Mesendoderm (in vitro differentiated cells): ENCODE measurements at regions not wholly inside any gene's neighbourhood (a gene's known extent, or its start where the extent isn't known, plus 50 kb on each side); places are given as distances from the start of the nearest gene placed in this dataset.
"Not testable (repeated sequence)": the region's sequence is repeated elsewhere in the genome, so short reads cannot be mapped to it uniquely, and the experiment has no call there.

ENCODE experiments used
- DNase-seq: peaks from one replicate; pipeline ENCODE4 v3.0.0; 2013
- H2AK5ac ChIP-seq: 2 replicates; pipeline ENCODE4 v1.6.1; 2013; ENCODE audit warnings: low read length, inconsistent platforms
- H2BK120ac ChIP-seq: 2 replicates; pipeline ENCODE4 v1.6.1; 2013; ENCODE audit warnings: low read depth, mild to moderate bottlenecking, low read length, moderate library complexity, mixed read lengths
- H2BK15ac ChIP-seq: replicated peaks from 2 replicates; pipeline ENCODE4 v1.6.1; 2013; ENCODE audit warnings: low read depth, mild to moderate bottlenecking, moderate library complexity
- H2BK5ac ChIP-seq: 2 replicates; pipeline ENCODE4 v1.6.1; 2013; ENCODE audit warnings: low read length, inconsistent platforms
- H3K18ac ChIP-seq: 2 replicates; pipeline ENCODE4 v1.6.1; 2013; ENCODE audit warnings: mild to moderate bottlenecking, low read length, mixed read lengths
- H3K23ac ChIP-seq: one replicate; pipeline ENCODE4 v1.6.1; 2013; ENCODE audit warnings: low read length
- H3K27ac ChIP-seq: 2 replicates; pipeline ENCODE4 v1.5.1; 2013; ENCODE audit warnings: low read depth, mild to moderate bottlenecking, inconsistent platforms, low read length, moderate library complexity
- H3K27me3 ChIP-seq: 2 replicates; pipeline ENCODE4 v1.6.1; 2013; ENCODE audit warnings: low read length, control low read depth, mild to moderate bottlenecking, inconsistent platforms; ENCODE audit not compliant: insufficient read depth, poor library complexity
- H3K36me3 ChIP-seq: 2 replicates; pipeline ENCODE4 v1.6.1; 2013; ENCODE audit warnings: low read length, inconsistent platforms; ENCODE audit not compliant: control insufficient read depth, insufficient read depth
- H3K4ac ChIP-seq: one replicate; pipeline ENCODE4 v1.6.1; 2013; ENCODE audit warnings: low read depth, mild to moderate bottlenecking, low read length, moderate library complexity
- H3K4me1 ChIP-seq: 2 replicates; pipeline ENCODE4 v1.6.1; 2013; ENCODE audit warnings: low read depth, low read length, inconsistent platforms; ENCODE audit not compliant: control insufficient read depth
- H3K4me2 ChIP-seq: 2 replicates; pipeline ENCODE4 v1.6.1; 2013; ENCODE audit warnings: low read length
- H3K4me3 ChIP-seq: 2 replicates; pipeline ENCODE4 v1.5.1; 2013; ENCODE audit warnings: mild to moderate bottlenecking, low read length
- H3K56ac ChIP-seq: one replicate; pipeline ENCODE4 v1.6.1; 2013; ENCODE audit warnings: low read length
- H3K79me1 ChIP-seq: 2 replicates; pipeline ENCODE4 v1.6.1; 2013; ENCODE audit warnings: low read length, inconsistent platforms
- H3K79me2 ChIP-seq: 2 replicates; pipeline ENCODE4 v1.6.1; 2013; ENCODE audit warnings: mild to moderate bottlenecking, low read length; ENCODE audit not compliant: control insufficient read depth, insufficient read depth
- H3K9ac ChIP-seq: 2 replicates; pipeline ENCODE4 v1.6.1; 2013; ENCODE audit warnings: low read length, inconsistent platforms
- H4K5ac ChIP-seq: one replicate; pipeline ENCODE4 v1.6.1; 2013; ENCODE audit warnings: low read length
- H4K8ac ChIP-seq: one replicate; pipeline ENCODE4 v1.6.1; 2013; ENCODE audit warnings: low read depth, mild to moderate bottlenecking, control low read depth, low read length, moderate library complexity
- WGBS: extraction: QIAGEN DNeasy Blood & Tissue Kit; methylation state at CpG from one replicate; pipeline ENCODE4 v1.1.7; 2013; ENCODE audit warnings: low lambda C conversion rate, missing lambda C conversion rate; ENCODE audit not compliant: insufficient coverage; ENCODE audit errors: extremely low coverage; 5-methylcytosine and 5-hydroxymethylcytosine counted together

- no CpG with 5 or more reads among the region's 2 CpGs for WGBS
- no peak overlapping the region for H4K5ac ChIP-seq
- H3K27me3 ChIP-seq: no peaks in the 10 kb centered on the region
Measured at GRCh38 chr21:17196623-17197022, 316.2 kb upstream of the CXADR start.

GRCh38 chr21:17197996-17198395 lies 314.8 kb upstream of the CXADR start:
- H3K4me1 ChIP-seq: no peaks in the 10 kb centered on the region
- H2BK5ac ChIP-seq: no peak overlapping the region
- no peak overlapping the region for H4K5ac ChIP-seq
- no peak overlapping the region for H3K4me3 ChIP-seq
- H2BK15ac ChIP-seq: no peak overlapping the region
- H3K4me2 ChIP-seq: no peak overlapping the region
- H3K9ac ChIP-seq: no peak overlapping the region
- no peak overlapping the region for H3K56ac ChIP-seq
- no peak overlapping the region for H2BK120ac ChIP-seq
- DNase-seq: no peak
- no peak overlapping the region for H3K4ac ChIP-seq
- H3K79me1 ChIP-seq: no peaks in the 10 kb centered on the region
- H3K18ac ChIP-seq: no peak overlapping the region
- no peak overlapping the region for H3K27ac ChIP-seq
- no CpG with 5 or more reads among the region's 1 CpG for WGBS
- H3K23ac ChIP-seq: no peak overlapping the region
- no peak overlapping the region for H2AK5ac ChIP-seq
- no peak overlapping the region for H4K8ac ChIP-seq
- H3K36me3 ChIP-seq: no peaks in the 10 kb centered on the region
- H3K79me2 ChIP-seq: no peaks in the 10 kb centered on the region
- no peaks in the 10 kb centered on the region for H3K27me3 ChIP-seq

More at GRCh38 chr21:17196623-17197022, 316.2 kb upstream of the CXADR start:
- no peak overlapping the region for H4K8ac ChIP-seq
- no peak overlapping the region for H2BK120ac ChIP-seq
- no peaks in the 10 kb centered on the region for H3K4me1 ChIP-seq
- H3K79me1 ChIP-seq: no peaks in the 10 kb centered on the region
- H3K36me3 ChIP-seq: no peaks in the 10 kb centered on the region
- H3K56ac ChIP-seq: no peak overlapping the region
- no peak overlapping the region for H3K4me2 ChIP-seq
- H3K79me2 ChIP-seq: no peaks in the 10 kb centered on the region
- no peak overlapping the region for H3K4me3 ChIP-seq
- no peak overlapping the region for H2AK5ac ChIP-seq
- no peak overlapping the region for H3K27ac ChIP-seq
- H2BK5ac ChIP-seq: no peak overlapping the region
- H3K23ac ChIP-seq: no peak overlapping the region
- no peak for DNase-seq
- no peak overlapping the region for H2BK15ac ChIP-seq
- H3K18ac ChIP-seq: no peak overlapping the region
- H3K4ac ChIP-seq: no peak overlapping the region
- H3K9ac ChIP-seq: no peak overlapping the region

DNA sequence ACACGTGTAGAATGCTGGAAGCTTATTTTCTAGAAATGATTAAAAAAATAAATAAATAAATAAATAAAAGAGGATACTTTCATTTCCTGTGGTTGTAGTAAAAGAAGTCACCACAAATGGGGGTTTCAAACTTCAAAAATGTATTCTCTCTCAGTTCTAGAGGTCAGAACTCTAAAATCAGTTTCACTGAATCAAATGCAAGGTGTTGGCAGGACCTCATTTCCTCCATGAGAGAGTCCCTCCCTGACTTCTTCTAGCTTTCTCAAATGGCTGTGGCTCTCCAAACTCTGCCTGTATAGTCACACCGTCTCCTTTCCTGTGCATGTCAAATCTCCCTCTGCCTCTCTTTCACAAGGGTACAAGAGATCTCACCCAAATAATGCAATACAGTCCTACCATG lies 312.6 kb upstream of the CXADR start:
- H2BK15ac ChIP-seq: no peak overlapping the region
- no peaks in the 10 kb centered on the region for H3K79me1 ChIP-seq
- no peak overlapping the region for H3K27ac ChIP-seq
- no peak overlapping the region for H3K56ac ChIP-seq
- H2AK5ac ChIP-seq: no peak overlapping the region
- no peak overlapping the region for H3K23ac ChIP-seq
- WGBS: no CpG with 5 or more reads among the region's 2 CpGs
- no peaks in the 10 kb centered on the region for H3K27me3 ChIP-seq
- no peak overlapping the region for H4K8ac ChIP-seq
- H3K9ac ChIP-seq: no peak overlapping the region
- H2BK120ac ChIP-seq: no peak overlapping the region
- H2BK5ac ChIP-seq: no peak overlapping the region
- no peak overlapping the region for H3K18ac ChIP-seq
- H3K36me3 ChIP-seq: no peaks in the 10 kb centered on the region
- no peaks in the 10 kb centered on the region for H3K79me2 ChIP-seq
- no peak overlapping the region for H3K4me2 ChIP-seq
- no peak overlapping the region for H3K4ac ChIP-seq
- H3K4me1 ChIP-seq: no peaks in the 10 kb centered on the region
- no peak overlapping the region for H3K4me3 ChIP-seq
- DNase-seq: no peak
- H4K5ac ChIP-seq: no peak overlapping the region

GRCh38 chr21:17201741-17202260 lies 311.0 kb upstream of the CXADR start:
- WGBS: no CpG with 5 or more reads among the region's 2 CpGs
- no peaks in the 10 kb centered on the region for H3K79me2 ChIP-seq
- no peak overlapping the region for H3K23ac ChIP-seq

GRCh38 chr21:17214801-17215200 lies 298.0 kb upstream of the CXADR start:
- Histone ChIP-seq H2BK120ac (no peak overlapping the region), H4K5ac (no peak overlapping the region), H3K79me1 (no peaks in the 10 kb centered on the region), H3K56ac (no peak overlapping the region), H3K36me3 (no peaks in the 10 kb centered on the region), H3K27ac (no peak overlapping the region), H4K8ac (no peak overlapping the region), H3K23ac (no peak overlapping the region), H3K18ac (no peak overlapping the region), H3K79me2 (no peaks in the 10 kb centered on the region), H3K4ac (no peak overlapping the region), H2BK15ac (no peak overlapping the region), H3K4me1 (no peaks in the 10 kb centered on the region), H2BK5ac (no peak overlapping the region), H3K4me2 (no peak overlapping the region), H3K9ac (no peak overlapping the region), H2AK5ac (no peak overlapping the region), H3K4me3 (no peak overlapping the region), H3K27me3 (no peaks in the 10 kb centered on the region)
- no peak for DNase-seq
- no CpG with 5 or more reads among the region's 3 CpGs for WGBS

More at GRCh38 chr21:17201741-17202260, 311.0 kb upstream of the CXADR start:
- H3K56ac ChIP-seq: no peak overlapping the region
- no peak overlapping the region for H2BK5ac ChIP-seq
- no peaks in the 10 kb centered on the region for H3K36me3 ChIP-seq
- no peak overlapping the region for H2BK120ac ChIP-seq
- H4K5ac ChIP-seq: no peak overlapping the region
- H2AK5ac ChIP-seq: no peak overlapping the region
- H2BK15ac ChIP-seq: no peak overlapping the region
- no peak for DNase-seq
- no peaks in the 10 kb centered on the region for H3K79me1 ChIP-seq
- H3K4me3 ChIP-seq: no peak overlapping the region
- no peak overlapping the region for H3K4me2 ChIP-seq
- no peak overlapping the region for H3K27ac ChIP-seq
- H3K4ac ChIP-seq: no peak overlapping the region
- no peaks in the 10 kb centered on the region for H3K4me1 ChIP-seq
- no peak overlapping the region for H3K9ac ChIP-seq
- H4K8ac ChIP-seq: no peak overlapping the region
- no peak overlapping the region for H3K18ac ChIP-seq
- H3K27me3 ChIP-seq: no peaks in the 10 kb centered on the region

GRCh38 chr21:17219050-17219449 lies 293.8 kb upstream of the CXADR start:
- not testable (repeated sequence) for H2BK5ac ChIP-seq, H3K27me3 ChIP-seq, H4K5ac ChIP-seq, H3K4me1 ChIP-seq, H3K23ac ChIP-seq, H3K4me3 ChIP-seq, H3K18ac ChIP-seq, H2BK15ac ChIP-seq, H4K8ac ChIP-seq, H3K36me3 ChIP-seq, H2BK120ac ChIP-seq, DNase-seq, H3K9ac ChIP-seq, H3K4me2 ChIP-seq, H3K79me2 ChIP-seq, H2AK5ac ChIP-seq, H3K79me1 ChIP-seq, H3K56ac ChIP-seq, H3K27ac ChIP-seq, H3K4ac ChIP-seq
- no CpG with 5 or more reads among the region's 1 CpG for WGBS
